Ureter (tissue), 1 donor: ENCODE measurements at regions not wholly inside any gene's neighbourhood (a gene's known extent, or its start where the extent isn't known, plus 50 kb on each side); places are given as distances from the start of the nearest gene placed in this dataset.
"Not testable (repeated sequence)": the region's sequence is repeated elsewhere in the genome, so short reads cannot be mapped to it uniquely, and the experiment has no call there.

Experiments
- DNase-seq: peaks from one replicate; pipeline ENCODE4 v3.0.0-alpha.2; 2020; ENCODE audit warnings: low spot score
- donor health status: DM: yes; HTN: yes; CAD: no.

DNA sequence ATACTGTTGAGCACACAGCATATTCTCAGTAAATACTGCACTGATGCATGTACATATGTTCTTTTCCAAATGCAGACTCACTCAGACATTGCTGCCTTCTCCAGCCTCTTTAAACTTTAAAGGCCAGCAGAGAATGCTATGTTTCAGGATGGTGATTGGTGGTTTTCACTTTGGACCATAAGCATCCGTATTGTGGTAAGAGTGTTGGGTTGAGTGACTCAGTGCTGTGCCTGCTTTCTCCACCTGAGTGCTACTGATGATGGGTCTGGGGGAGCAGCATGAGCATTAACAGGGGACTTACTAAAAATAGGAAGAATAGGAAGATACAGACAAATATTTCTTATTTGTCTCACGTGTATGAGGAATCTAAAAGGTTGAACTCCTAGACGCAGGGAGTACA lies 56.3 kb upstream of the ZNF92 start:
- DNase-seq = no peak

- DNase-seq = no peak
Observed at GRCh38 chr7:65310761-65311160, 62.9 kb upstream of the ZNF92 start.

GRCh38 chr7:65308300-65308678 lies 65.4 kb upstream of the ZNF92 start:
- no peak for DNase-seq

GRCh38 chr7:65307651-65308299 lies 65.9 kb upstream of the ZNF92 start:
- DNase-seq = peak; percentile 59

DNA sequence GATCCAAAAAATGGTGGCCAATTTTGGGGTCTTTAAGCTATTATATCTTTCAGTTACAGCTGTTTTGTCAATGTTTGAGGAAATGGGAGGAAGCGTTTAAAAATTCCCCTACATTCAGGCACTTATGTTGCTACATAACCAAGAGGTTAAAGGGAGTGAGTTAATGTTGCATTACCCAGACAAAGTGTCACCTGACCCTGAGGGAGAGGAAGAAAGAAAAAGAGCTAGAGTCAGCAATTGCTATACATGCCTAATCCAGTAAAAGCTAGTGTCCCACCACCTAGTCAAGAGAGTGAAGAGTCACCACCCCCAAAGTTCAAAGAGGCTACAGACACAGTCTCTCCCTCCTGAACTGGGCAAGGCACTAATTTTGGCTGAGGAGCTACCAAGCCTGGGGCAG lies 69.5 kb upstream of the ZNF92 start:
- no peak for DNase-seq

- no peak for DNase-seq
Observed at GRCh38 chr7:65302883-65303282, 70.8 kb upstream of the ZNF92 start.

DNA sequence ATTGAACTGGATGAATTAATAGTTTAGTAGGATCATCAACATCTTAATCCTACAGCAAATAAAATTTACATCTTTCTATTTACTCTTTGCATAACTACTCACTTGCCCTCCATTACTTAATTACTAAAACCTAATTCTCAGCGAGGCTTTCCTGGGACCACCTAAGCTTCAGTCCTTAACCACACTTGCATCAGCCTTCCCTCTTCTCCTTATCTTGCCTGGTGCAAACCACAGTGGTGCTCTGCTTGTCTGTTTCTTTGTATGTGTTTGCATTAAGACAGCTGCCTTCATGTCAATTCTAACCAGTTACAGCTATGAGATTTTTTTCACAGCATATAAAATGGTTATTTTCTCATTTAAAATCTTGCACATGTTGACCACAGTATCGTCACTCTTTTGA lies 72.6 kb upstream of the ZNF92 start:
- no peak for DNase-seq

DNA sequence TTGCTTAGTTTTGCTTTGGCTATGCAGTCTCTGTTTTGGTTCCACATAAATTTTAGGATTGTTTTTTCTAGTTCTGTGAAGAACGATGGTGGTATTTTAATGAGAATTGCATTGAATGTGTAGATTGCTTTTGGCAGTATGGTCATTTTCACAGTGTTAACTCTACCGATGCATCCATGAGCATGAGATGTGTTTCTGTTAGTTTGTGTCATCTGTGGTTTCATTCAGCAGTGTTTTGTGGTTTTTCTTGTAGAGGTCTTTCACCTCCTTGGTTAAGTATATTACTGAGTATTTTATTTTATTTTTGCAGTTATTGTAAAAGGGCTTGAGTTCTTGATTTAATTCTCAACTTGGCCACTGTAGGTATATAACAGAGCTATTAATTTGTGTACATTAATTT lies 78.2 kb upstream of the ZNF92 start:
- no peak for DNase-seq

GRCh38 chr7:65290340-65290739 lies 83.3 kb upstream of the ZNF92 start:
- not testable (repeated sequence) for DNase-seq

- no peak for DNase-seq
Observed at GRCh38 chr7:65287023-65287422, 86.6 kb upstream of the ZNF92 start.

DNA sequence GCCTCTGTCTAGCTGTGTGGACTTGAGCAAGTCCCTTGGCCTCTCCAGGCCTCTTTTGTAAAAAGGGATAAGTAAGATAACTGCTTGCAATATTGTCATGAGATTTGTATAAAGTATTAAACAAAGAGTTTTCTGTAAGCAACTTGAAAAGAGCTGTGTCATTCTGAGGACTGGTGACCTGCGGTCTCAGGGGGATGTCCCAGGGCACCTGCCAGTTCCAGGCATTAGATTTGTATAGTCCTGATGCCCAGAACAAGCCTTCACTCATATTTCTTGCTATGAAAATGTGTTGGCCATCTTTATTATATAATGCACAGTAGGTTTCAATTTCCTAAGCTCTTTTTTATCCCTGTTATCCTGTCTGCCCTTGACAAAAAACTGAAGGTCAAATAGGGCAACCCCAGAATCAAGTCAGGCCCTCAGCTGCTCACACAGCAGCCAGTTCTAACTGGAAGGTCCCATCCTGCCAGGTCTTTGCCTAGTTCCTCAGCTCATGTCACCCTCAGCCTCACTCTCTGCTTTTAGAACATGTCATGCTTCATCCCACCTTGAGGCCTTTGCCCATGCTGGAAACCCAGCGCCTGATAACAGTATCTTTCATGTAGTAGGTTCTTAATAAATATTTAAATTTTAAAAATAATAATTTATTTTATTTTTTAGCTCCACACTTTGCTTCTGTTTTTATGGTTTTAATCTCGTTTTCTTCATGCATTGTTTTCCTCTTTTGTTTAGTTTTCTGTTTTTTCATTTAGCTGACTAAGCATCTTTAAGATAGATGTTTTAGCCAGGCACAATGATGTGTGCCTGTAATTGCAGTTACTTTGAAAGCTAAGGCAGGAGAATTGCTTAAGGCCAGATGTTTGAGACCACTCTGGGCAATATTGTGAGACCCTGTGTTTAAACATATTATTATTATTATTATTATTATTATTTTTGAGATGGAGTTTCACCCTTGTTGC lies 87.5 kb upstream of the ZNF92 start:
- DNase-seq = no peak

DNA sequence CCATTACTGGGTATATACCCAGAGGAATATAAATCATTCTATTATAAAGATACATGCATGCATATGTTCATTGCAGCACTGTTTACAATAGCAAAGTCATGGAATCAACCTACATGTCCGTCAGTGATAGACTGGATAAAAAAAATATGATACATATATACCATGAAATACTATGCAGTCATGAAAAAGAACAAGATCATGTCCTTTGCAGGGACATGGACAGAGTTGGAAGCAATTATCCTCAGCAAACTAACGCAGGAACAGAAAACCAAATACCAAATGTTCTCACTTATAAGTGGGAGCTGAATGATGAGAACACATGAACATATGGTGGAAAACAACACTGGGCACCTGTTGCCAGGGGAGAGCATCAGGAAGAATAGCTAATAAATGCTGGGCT lies 88.4 kb upstream of the ZNF92 start:
- not testable (repeated sequence) for DNase-seq

GRCh38 chr7:65279795-65280194 lies 93.9 kb upstream of the ZNF92 start:
- DNase-seq = no peak

GRCh38 chr7:65276822-65277221 lies 96.8 kb upstream of the ZNF92 start:
- DNase-seq = no peak

DNA sequence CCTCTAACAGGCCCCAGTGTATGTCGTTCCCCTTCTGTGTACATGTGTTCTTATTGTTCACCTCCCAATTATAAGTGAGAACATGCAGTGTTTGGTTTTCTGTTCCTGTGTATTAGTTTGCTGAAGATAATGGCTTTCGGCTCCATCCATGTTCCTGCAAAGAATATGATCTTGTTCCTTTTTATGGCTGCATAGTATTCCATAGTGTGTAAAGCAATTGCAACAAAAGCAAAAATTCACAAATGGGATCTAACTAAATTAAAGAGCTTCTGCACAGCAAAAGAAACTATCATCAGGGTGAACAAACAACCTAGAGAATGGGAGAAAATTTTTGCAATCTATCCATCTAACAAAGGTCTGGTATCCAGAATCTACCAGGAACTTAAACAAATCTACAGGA lies 102.2 kb upstream of the ZNF92 start:
- not testable (repeated sequence) for DNase-seq

- DNase-seq = no peak
Observed at GRCh38 chr7:65269150-65269856, 104.4 kb upstream of the ZNF92 start.

- no peak for DNase-seq
Observed at GRCh38 chr7:65268782-65269149, 104.9 kb upstream of the ZNF92 start.

DNA sequence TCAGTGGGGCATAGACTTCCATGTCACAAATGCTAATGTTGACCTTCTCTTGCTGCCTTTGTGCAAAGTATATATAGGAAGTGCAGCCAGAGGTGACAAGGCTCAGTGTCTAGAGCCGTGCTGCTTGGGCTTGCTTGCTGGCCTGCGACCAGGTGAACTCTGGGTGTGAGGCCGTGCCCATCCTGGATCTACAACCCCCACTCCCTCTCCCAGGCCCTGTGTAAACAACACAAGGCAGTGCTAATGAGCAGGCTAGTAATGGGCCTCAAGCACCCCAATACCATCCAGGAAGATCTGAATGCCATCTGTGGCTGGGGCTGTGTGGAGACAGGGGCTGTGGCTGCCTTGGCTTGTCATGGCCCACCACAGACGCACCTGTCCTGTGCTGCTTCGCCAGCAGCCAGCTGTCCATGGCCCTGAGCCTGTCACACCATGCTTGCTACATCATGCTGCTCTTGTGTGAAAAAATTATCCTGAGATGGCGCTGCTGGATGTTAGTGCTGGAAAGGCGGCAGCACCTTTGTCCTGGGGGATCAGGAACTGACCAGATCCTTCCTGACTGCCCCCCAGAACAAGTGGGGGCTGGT lies 107.6 kb upstream of the ZNF92 start:
- no peak for DNase-seq

DNA sequence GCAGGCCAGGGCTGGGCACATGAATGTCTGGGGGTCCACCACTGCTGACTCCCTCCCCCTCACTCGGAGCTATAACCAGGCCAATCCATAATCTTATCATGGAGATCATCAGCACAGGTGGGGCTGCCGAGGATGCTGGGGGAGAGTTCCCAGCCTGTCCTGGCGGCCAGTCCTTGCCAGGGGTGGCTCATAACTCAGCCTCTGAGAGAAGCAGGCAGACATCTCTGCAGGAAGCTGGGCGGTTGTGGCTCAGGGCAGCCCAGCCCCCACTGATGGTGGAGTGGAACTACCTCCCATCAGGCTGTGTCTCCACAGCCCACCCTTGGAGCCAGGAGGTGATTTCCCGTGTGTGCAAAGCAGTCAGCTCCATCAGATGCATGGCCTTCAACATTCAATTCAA lies 109.4 kb upstream of the ZNF92 start:
- no peak for DNase-seq

DNA sequence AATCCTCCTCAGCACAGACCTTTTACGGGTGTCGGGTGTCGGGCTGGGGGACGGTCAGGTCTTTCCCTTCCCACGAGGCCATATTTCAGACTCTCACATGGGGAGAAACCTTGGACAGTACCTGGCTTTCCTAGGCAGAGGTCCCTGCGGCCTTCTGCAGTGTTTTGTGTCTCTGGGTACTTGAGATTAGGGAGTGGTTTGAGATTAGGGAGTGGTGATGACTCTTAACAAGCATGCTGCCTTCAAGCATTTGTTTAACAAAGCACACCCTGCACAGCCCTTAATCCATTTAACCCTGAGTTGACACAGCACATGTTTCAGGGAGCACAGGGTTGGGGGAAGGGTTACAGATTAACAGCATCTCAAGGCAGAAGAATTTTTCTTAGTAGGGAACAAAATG lies 113.0 kb upstream of the ZNF92 start:
- DNase-seq = not testable (repeated sequence)

GRCh38 chr7:65259864-65260525 lies 113.7 kb upstream of the ZNF92 start:
- DNase-seq = not testable (repeated sequence)

DNA sequence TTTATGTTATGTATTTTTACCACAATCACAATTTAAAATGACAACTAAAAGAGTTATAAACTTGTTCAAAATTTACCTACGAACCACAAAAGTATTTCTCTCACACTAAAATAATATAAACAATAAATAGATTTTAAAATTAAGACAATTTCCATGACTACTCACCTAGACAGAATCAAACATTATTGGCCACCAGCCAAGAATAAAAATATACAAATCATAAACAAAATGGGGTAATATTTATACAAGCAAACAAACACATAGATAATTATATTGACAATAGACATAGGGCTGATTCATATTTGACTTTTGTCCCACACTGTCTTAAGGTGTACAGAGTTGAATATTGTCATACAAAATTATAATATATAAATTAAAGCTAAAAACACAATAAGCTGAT lies 119.6 kb upstream of the ZNF92 start:
- no peak for DNase-seq
